Retinal pigment epithelial cell (primary cell): ENCODE measurements at regions not wholly inside any gene's neighbourhood (a gene's known extent, or its start where the extent isn't known, plus 50 kb on each side); places are given as distances from the start of the nearest gene placed in this dataset.

ENCODE experiments used
- DNase-seq: peaks from one replicate; pipeline ENCODE4 v3.0.0-alpha.2; 2010; ENCODE audit warnings: low read depth
- H3K4me3 ChIP-seq: 2 replicates; pipeline ENCODE4 v1.5.1; 2011; ENCODE audit warnings: mild to moderate bottlenecking, low read length, control low read depth, moderate library complexity
- CTCF ChIP-seq: conservative IDR thresholded peaks from 2 replicates; pipeline ENCODE4 v1.5.1; 2011; ENCODE audit warnings: low read depth, low read length, control low read depth, inconsistent platforms

GRCh38 chr6:154561750-154562149 is 51.3 kb upstream of the CNKSR3 start:
- no peak for TF ChIP-seq CTCF
- DNase-seq = no peak
- H3K4me3 ChIP-seq = no peak overlapping the region

- TF ChIP-seq CTCF = no peak
- H3K4me3 ChIP-seq = no peak overlapping the region
These were observed 54.8 kb upstream of the CNKSR3 start for GRCh38 chr6:154565331-154565730.

GRCh38 chr6:154566866-154567265 is 56.4 kb upstream of the CNKSR3 start:
- H3K4me3 ChIP-seq = no peak overlapping the region
- no peak for TF ChIP-seq CTCF
- DNase-seq = no peak

More at GRCh38 chr6:154565331-154565730, 54.8 kb upstream of the CNKSR3 start:
- no peak for DNase-seq

GRCh38 chr6:154567695-154568220 is 57.3 kb upstream of the CNKSR3 start:
- no peak for DNase-seq
- no peak overlapping the region for H3K4me3 ChIP-seq
- TF ChIP-seq CTCF = no peak

- no peak overlapping the region for H3K4me3 ChIP-seq
- no peak for TF ChIP-seq CTCF
- no peak for DNase-seq
These were observed 58.8 kb upstream of the CNKSR3 start for GRCh38 chr6:154569156-154569862.

- TF ChIP-seq CTCF = no peak
- H3K4me3 ChIP-seq = no peak overlapping the region
- DNase-seq = no peak
These were observed 60.0 kb upstream of the CNKSR3 start for GRCh38 chr6:154570505-154570904.

GRCh38 chr6:154572556-154572955 is 62.1 kb upstream of the CNKSR3 start:
- no peak overlapping the region for H3K4me3 ChIP-seq
- no peak for DNase-seq
- no peak for TF ChIP-seq CTCF
